ENCODE measurements at regions not wholly inside any gene's neighbourhood (a gene's known extent, or its start where the extent isn't known, plus 50 kb on each side); places are given as distances from the start of the nearest gene placed in this dataset.

DNA sequence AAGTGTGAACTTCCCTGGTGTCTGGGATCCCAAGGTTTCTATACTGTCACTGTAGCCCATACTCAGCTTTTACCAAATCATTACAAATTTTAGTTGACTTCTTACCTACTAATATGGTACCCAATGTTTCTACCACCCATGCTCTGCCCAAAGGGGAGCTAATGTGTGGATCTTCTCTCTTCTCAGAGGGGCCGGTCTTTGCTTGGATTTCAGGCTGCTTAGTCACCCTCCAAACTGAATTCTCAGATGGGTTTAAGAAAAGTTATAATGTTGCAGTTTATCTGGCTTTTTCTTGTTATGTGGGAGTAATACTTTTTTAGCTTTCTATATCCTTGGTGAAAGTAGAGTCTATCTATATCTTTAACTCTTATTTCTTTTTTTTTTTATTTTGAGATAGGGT is 67.1 kb upstream of the AKAP13 start:
- TF ChIP-seq, protein P1, sequence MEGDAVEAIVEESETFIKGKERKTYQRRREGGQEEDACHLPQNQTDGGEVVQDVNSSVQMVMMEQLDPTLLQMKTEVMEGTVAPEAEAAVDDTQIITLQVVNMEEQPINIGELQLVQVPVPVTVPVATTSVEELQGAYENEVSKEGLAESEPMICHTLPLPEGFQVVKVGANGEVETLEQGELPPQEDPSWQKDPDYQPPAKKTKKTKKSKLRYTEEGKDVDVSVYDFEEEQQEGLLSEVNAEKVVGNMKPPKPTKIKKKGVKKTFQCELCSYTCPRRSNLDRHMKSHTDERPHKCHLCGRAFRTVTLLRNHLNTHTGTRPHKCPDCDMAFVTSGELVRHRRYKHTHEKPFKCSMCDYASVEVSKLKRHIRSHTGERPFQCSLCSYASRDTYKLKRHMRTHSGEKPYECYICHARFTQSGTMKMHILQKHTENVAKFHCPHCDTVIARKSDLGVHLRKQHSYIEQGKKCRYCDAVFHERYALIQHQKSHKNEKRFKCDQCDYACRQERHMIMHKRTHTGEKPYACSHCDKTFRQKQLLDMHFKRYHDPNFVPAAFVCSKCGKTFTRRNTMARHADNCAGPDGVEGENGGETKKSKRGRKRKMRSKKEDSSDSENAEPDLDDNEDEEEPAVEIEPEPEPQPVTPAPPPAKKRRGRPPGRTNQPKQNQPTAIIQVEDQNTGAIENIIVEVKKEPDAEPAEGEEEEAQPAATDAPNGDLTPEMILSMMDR (conservative IDR thresholded peaks at IDR 0.05 in 1 of 2, IDR thresholded peaks at IDR 0.05 in 1 of 2; ENCODE audit: extremely low read depth in 1 of 2, insufficient read depth in 1 of 2, low read depth in 1 of 2, low read length in 2 of 2) = no peak
- no peak for TF ChIP-seq EZH2 (IDR thresholded peaks at IDR 0.05; ENCODE audit: borderline replicate concordance, low read length)
